ENCODE measurements at regions not wholly inside any gene's neighbourhood (a gene's known extent, or its start where the extent isn't known, plus 50 kb on each side); places are given as distances from the start of the nearest gene placed in this dataset.
"Not testable (repeated sequence)": the region's sequence is repeated elsewhere in the genome, so short reads cannot be mapped to it uniquely, and the experiment has no call there.

DNA sequence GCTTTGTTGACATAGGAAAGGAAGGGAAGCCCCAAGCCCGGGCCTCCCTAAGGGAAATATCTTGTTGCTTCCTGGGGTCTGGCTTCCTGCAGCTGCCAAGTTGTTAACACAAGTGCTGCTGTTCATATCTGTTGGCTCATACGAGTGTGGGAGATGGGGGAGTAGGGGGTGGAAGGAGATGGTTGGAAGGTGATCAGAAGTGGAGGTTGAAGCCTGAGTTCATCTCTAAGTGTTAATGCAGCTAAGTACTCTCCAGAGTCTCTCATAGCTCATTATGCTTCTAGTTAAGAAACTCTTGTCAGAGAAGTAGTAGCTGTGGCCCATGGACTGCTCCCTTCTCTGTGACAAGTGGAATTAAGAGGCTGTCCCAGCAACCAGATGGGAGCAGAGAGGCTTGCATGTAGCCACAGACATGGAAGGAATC, 319.2 kb upstream of the SPAG17 start:
- intact Hi-C loops (cut with micrococcal nuclease): no loop called here
- no peaks in the 10 kb centered on the region for H3K4me1 Mint-ChIP-seq (ENCODE audit: low read depth)
- no peaks in the 10 kb centered on the region for H3K9me3 Mint-ChIP-seq
- no peak overlapping the region for H3K4me3 Mint-ChIP-seq (ENCODE audit: low read depth)
- no peaks in the 10 kb centered on the region for H3K27me3 Mint-ChIP-seq (ENCODE audit: low read depth)
- no peak overlapping the region for H3K27ac Mint-ChIP-seq
- H3K36me3 Mint-ChIP-seq (ENCODE audit: low read depth): no peaks in the 10 kb centered on the region
- no peak for DNase-seq (ENCODE audit: low spot score)

DNA sequence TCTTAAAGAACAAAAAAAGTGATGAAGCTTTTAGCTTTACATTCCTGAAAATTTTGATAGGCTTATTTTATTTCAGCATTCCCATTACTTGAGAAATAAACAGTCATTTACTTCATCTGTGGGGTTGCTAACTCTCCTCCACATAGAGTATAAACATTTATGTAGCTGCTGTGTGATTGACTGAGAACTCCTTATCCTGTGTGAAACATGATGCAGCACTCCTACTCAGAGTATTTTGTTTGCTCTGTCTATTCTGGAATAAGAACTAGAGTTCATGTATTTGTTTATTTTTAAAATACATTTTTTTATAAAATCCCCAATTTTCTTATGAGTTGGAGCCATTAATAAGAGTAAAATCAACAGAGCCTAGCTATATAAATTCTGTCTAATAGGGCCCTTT, 318.7 kb upstream of the SPAG17 start:
- intact Hi-C loops (cut with micrococcal nuclease): no loop called here
- Mint-ChIP-seq H3K27me3 (ENCODE audit: low read depth) (no peaks in the 10 kb centered on the region), H3K9me3 (no peaks in the 10 kb centered on the region), H3K36me3 (ENCODE audit: low read depth) (no peaks in the 10 kb centered on the region), H3K4me1 (ENCODE audit: low read depth) (no peaks in the 10 kb centered on the region), H3K27ac (no peak overlapping the region), H3K4me3 (ENCODE audit: low read depth) (no peak overlapping the region)
- no peak for DNase-seq (ENCODE audit: low spot score)

DNA sequence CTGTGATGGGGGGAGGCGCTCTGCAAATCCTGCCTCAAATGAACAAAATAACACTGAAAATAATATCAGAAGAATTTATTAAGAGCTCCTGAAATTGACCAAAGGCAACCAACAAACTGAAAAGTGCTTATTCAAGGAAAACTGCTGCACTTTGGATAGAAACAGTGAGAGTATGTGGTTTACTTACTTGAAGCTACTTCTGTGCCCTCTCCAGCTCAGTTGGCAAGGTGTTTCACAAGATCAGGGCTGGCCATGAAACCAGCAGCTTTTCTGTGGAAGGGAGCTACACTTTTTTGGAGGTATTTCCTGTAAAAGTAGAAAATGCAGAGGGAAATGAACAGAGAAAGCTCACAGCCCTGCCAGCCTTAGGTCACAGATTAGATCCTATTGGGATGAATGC, 310.0 kb upstream of the SPAG17 start:
- H3K4me3 Mint-ChIP-seq (ENCODE audit: low read depth): no peak overlapping the region
- DNase-seq (ENCODE audit: low spot score): no peak
- H3K36me3 Mint-ChIP-seq (ENCODE audit: low read depth): no peaks in the 10 kb centered on the region
- H3K27me3 Mint-ChIP-seq (ENCODE audit: low read depth): no peaks in the 10 kb centered on the region
- peaks cover 5% of the 10 kb centered on the region for H3K9me3 Mint-ChIP-seq
- no peaks in the 10 kb centered on the region for H3K4me1 Mint-ChIP-seq (ENCODE audit: low read depth)
- H3K27ac Mint-ChIP-seq: no peak overlapping the region
- intact Hi-C loops (cut with micrococcal nuclease): no loop called here

DNA sequence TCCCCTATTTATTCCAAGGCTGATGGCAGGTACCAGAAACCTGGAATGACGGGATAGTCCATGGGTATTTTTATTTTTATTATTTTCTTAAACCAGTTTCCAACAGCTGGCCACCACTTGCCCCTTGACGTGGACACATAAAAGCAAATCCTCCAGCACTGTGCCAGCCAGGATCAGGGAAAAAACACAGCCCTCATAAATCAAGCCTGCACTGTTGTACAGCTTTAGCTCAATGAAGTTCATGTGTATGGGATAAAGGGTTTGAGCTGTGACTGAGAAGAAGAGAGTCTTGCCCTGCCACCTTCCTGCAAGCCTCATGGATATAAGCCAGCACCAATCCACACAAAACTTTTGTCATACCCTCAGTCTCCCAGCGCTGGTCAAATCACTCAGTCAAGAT, 303.8 kb upstream of the SPAG17 start:
- Mint-ChIP-seq H3K9me3 (no peaks in the 10 kb centered on the region), H3K4me3 (ENCODE audit: low read depth) (no peak overlapping the region), H3K36me3 (ENCODE audit: low read depth) (no peaks in the 10 kb centered on the region), H3K27me3 (ENCODE audit: low read depth) (no peaks in the 10 kb centered on the region), H3K27ac (no peak overlapping the region), H3K4me1 (ENCODE audit: low read depth) (no peaks in the 10 kb centered on the region)
- no peak for DNase-seq (ENCODE audit: low spot score)
- intact Hi-C loops (cut with micrococcal nuclease): no loop called here

DNA sequence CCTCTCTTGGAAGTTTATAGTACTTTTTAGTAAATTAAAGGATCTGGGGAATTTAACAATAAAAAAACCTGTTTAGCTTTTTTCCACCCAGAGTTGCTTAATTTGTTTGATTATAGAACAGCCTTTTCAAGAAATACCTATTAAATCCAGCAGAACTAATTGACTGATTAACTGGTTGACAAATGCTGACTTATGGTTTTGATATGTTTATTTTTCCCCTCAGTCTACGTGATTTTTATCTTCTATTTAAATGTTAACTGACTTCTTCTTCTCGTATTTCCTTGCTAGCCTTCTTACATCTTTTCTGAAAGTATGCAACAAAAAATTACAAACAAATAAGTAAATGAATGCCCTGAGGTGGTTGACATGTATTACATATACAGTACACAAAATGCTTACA, 302.9 kb upstream of the SPAG17 start:
- Mint-ChIP-seq H3K36me3 (ENCODE audit: low read depth) (no peaks in the 10 kb centered on the region), H3K27me3 (ENCODE audit: low read depth) (no peaks in the 10 kb centered on the region), H3K9me3 (peaks cover 2% of the 10 kb centered on the region), H3K27ac (no peak overlapping the region), H3K4me3 (ENCODE audit: low read depth) (no peak overlapping the region), H3K4me1 (ENCODE audit: low read depth) (no peaks in the 10 kb centered on the region)
- intact Hi-C loops (cut with micrococcal nuclease): no loop called here
- DNase-seq (ENCODE audit: low spot score): no peak

DNA sequence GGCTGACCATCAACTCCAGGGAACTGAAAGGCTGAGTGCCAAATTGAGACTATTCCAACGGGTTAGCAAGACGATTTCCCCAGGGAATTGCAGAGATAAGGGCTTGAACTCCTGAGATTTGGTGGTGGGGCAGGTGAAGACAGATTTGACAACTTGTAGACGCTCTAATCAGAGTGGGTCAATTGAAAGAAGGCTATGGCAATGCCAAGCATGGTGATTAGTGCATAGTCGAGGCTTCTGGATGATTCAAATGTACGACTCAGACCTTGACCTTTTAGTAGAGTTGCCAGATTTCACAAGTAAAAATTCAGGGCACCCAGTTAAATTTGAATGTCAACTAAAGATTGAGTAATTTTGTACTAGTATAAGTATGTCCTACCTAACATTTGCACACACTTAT, 302.1 kb upstream of the SPAG17 start:
- no peaks in the 10 kb centered on the region for H3K36me3 Mint-ChIP-seq (ENCODE audit: low read depth)
- peaks cover 7% of the 10 kb centered on the region for H3K9me3 Mint-ChIP-seq
- no peaks in the 10 kb centered on the region for H3K4me1 Mint-ChIP-seq (ENCODE audit: low read depth)
- H3K27me3 Mint-ChIP-seq (ENCODE audit: low read depth): no peaks in the 10 kb centered on the region
- H3K4me3 Mint-ChIP-seq (ENCODE audit: low read depth): no peak overlapping the region
- no peak for DNase-seq (ENCODE audit: low spot score)
- intact Hi-C loops (cut with micrococcal nuclease): no loop called here
- H3K27ac Mint-ChIP-seq: no peak overlapping the region

DNA sequence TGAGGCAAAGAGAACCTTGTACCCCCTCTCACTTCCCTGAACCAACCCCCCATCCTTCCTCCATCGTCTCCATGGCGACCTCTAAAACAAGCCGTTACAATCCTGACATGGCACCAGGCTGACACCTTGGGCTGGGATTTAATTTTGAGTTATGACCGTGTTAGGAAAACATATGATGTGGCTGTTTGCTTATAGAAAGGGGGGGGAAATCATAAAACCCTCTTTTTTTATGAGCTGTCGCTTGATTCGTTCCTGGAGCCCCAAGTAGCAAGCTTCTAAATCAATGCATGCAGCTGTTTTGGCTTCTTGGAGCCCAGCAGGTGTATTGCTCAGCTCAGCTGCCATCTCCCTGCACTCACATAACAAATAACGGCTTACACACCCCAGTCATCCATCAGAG, 301.2 kb upstream of the SPAG17 start:
- no peak overlapping the region for H3K4me3 Mint-ChIP-seq (ENCODE audit: low read depth)
- H3K27me3 Mint-ChIP-seq (ENCODE audit: low read depth): no peaks in the 10 kb centered on the region
- H3K36me3 Mint-ChIP-seq (ENCODE audit: low read depth): no peaks in the 10 kb centered on the region
- peaks cover 12% of the 10 kb centered on the region for H3K9me3 Mint-ChIP-seq
- no peaks in the 10 kb centered on the region for H3K4me1 Mint-ChIP-seq (ENCODE audit: low read depth)
- DNase-seq (ENCODE audit: low spot score): no peak
- no peak overlapping the region for H3K27ac Mint-ChIP-seq
- intact Hi-C loops (cut with micrococcal nuclease): no loop called here

DNA sequence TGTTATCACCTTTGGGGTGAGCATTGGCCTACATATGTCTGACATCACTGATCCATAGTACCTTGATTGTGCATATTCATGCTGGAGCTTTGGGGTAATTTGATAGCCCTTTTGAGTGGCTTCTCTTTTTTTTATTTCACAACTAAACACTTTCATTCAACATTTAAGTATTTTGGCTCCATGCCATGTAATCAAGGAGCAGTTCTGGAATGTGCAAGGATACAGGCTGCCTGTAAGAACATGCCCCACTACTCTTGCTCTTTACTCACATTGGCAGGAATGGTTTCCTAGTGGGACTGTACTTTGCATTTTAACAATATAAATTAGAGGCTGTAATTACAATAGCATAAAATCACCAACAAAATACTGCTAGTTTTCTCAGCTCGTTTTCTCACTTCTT, 300.7 kb upstream of the SPAG17 start:
- Mint-ChIP-seq H3K27ac (no peak overlapping the region), H3K4me1 (ENCODE audit: low read depth) (no peaks in the 10 kb centered on the region), H3K4me3 (ENCODE audit: low read depth) (no peak overlapping the region), H3K36me3 (ENCODE audit: low read depth) (no peaks in the 10 kb centered on the region), H3K9me3 (peaks cover 12% of the 10 kb centered on the region), H3K27me3 (ENCODE audit: low read depth) (no peaks in the 10 kb centered on the region)
- intact Hi-C loops (cut with micrococcal nuclease): no loop called here
- no peak for DNase-seq (ENCODE audit: low spot score)

DNA sequence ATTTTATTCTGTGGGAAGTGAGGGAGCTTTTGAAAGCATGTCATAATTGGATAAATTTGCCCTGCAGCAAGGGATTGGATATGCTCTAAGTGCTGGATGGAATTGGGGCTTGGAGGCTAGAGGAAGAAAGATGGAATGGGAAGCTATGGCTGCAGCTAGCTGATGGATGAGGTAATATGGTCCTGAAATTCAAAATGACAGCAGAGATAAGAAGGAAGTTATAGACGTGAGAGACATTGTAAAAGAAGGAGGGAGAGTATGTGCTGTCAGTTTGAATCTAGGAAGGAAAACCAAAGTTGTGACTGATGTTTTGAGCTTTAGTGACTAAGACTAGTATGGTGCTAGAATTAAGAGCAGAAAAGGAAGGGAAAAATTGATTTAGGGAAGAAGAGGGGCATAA, 299.9 kb upstream of the SPAG17 start:
- no peak for DNase-seq (ENCODE audit: low spot score)
- H3K27me3 Mint-ChIP-seq (ENCODE audit: low read depth): no peaks in the 10 kb centered on the region
- intact Hi-C loops (cut with micrococcal nuclease): no loop called here
- peaks cover 12% of the 10 kb centered on the region for H3K9me3 Mint-ChIP-seq
- no peaks in the 10 kb centered on the region for H3K36me3 Mint-ChIP-seq (ENCODE audit: low read depth)
- no peak overlapping the region for H3K4me3 Mint-ChIP-seq (ENCODE audit: low read depth)
- H3K27ac Mint-ChIP-seq: no peak overlapping the region
- no peaks in the 10 kb centered on the region for H3K4me1 Mint-ChIP-seq (ENCODE audit: low read depth)

DNA sequence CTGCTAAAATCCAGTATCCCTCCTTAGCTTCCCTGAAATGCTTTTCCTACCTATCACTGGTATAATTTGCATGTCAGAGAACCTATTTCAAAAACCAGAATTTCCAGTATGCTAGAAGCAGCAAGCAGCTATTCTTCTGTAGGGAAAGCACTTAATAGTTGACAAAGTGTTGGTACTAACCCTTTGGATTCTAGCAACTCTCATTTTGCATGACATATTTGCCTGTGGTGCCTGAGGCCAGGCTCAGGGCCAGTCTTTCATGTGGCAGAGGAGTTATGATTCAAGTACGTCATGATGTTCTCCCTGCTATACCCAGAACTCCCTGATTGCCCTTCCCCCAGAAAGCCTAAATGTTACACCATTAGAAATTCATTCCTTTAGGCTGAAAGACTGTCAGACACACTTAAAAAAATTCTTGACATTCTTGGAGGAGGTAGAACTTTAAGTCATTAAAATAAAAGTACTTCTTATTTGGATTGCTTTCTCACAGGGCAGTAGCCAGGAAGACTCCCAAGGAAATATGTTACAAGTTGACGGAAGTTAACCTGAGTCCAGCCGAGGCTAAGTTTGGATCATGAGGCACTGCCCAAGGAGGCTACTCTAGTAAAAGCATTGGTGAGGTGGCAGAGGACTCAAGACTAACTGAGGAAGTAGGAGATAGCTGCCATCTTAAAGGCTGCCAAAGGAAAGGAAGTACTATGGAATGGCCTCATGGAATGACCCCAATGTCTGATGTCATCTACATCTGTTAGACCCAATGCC, 298.4 kb upstream of the SPAG17 start:
- no peak overlapping the region for H3K27ac Mint-ChIP-seq
- H3K9me3 Mint-ChIP-seq: peaks cover 15% of the 10 kb centered on the region
- H3K27me3 Mint-ChIP-seq (ENCODE audit: low read depth): no peaks in the 10 kb centered on the region
- H3K4me3 Mint-ChIP-seq (ENCODE audit: low read depth): no peak overlapping the region
- intact Hi-C loops (cut with micrococcal nuclease): no loop called here
- H3K4me1 Mint-ChIP-seq (ENCODE audit: low read depth): no peaks in the 10 kb centered on the region
- H3K36me3 Mint-ChIP-seq (ENCODE audit: low read depth): no peaks in the 10 kb centered on the region
- no peak for DNase-seq (ENCODE audit: low spot score)

DNA sequence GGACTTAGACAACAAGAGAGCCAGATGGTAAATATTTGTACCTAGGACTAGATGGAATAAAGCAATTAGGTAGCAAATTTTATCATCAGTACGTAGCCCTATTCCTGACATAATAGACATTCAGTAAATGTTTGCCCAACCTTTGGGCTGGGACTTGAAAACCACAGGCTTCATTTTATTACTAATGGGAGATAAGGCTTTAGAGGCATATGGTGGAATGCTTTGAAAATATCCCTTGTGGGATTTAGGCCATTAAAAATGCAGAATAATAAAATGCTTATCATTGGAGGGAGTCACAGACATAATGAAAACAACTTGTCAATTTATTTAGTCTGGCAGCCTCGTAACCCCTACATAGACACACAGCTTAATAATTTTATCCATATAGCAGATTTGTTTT, 296.1 kb upstream of the SPAG17 start:
- DNase-seq (ENCODE audit: low spot score): no peak
- intact Hi-C loops (cut with micrococcal nuclease): no loop called here
- H3K27me3 Mint-ChIP-seq (ENCODE audit: low read depth): no peaks in the 10 kb centered on the region
- H3K36me3 Mint-ChIP-seq (ENCODE audit: low read depth): no peaks in the 10 kb centered on the region
- H3K4me3 Mint-ChIP-seq (ENCODE audit: low read depth): no peak overlapping the region
- H3K9me3 Mint-ChIP-seq: peaks cover 20% of the 10 kb centered on the region
- no peak overlapping the region for H3K27ac Mint-ChIP-seq
- H3K4me1 Mint-ChIP-seq (ENCODE audit: low read depth): no peaks in the 10 kb centered on the region

DNA sequence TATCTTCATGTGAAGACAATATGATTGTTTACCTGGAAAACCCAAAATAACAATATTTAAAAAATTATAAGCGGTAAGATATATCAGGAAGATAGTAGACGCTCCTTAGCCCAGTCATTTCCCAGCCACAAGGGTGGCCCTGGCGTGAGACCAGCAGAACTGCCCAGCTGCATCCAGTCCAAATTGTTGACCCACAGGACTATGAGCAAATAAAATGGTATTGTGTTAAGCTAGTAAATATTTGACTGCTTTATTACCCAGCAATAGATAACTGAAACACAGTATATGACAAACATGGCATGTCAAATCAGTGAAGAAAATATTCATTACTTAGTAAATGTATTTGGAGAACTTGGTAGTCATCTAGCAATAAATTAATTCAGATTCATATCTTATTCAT, 294.3 kb upstream of the SPAG17 start:
- Mint-ChIP-seq H3K9me3 (peaks cover 22% of the 10 kb centered on the region), H3K4me1 (ENCODE audit: low read depth) (no peaks in the 10 kb centered on the region), H3K4me3 (ENCODE audit: low read depth) (no peak overlapping the region), H3K27me3 (ENCODE audit: low read depth) (no peaks in the 10 kb centered on the region), H3K36me3 (ENCODE audit: low read depth) (no peaks in the 10 kb centered on the region), H3K27ac (no peak overlapping the region)
- no peak for DNase-seq (ENCODE audit: low spot score)
- intact Hi-C loops (cut with micrococcal nuclease): no loop called here

DNA sequence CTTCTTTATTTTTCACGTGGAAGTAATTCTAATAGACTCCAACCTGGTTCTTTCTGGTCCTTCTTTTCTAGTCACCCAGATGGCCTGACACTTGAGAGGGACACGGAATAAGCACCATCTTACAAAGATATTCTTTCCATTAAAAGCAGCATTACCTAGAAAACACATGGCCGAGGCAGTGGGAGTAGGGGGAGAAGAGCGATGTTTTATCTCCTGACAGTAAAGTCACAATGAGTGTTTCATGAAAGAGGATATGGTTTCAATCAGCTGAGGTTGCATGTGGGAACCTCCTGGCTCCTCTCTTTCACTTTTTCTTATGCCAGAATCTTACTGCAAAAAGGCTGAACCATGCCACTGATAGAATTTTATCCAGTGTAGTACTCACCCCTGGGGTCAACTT, 288.8 kb upstream of the SPAG17 start:
- intact Hi-C loops (cut with micrococcal nuclease): no loop called here
- H3K4me1 Mint-ChIP-seq (ENCODE audit: low read depth): no peaks in the 10 kb centered on the region
- H3K27ac Mint-ChIP-seq: no peak overlapping the region
- no peaks in the 10 kb centered on the region for H3K27me3 Mint-ChIP-seq (ENCODE audit: low read depth)
- DNase-seq (ENCODE audit: low spot score): no peak
- peaks cover 19% of the 10 kb centered on the region for H3K9me3 Mint-ChIP-seq
- no peak overlapping the region for H3K4me3 Mint-ChIP-seq (ENCODE audit: low read depth)
- H3K36me3 Mint-ChIP-seq (ENCODE audit: low read depth): no peaks in the 10 kb centered on the region

DNA sequence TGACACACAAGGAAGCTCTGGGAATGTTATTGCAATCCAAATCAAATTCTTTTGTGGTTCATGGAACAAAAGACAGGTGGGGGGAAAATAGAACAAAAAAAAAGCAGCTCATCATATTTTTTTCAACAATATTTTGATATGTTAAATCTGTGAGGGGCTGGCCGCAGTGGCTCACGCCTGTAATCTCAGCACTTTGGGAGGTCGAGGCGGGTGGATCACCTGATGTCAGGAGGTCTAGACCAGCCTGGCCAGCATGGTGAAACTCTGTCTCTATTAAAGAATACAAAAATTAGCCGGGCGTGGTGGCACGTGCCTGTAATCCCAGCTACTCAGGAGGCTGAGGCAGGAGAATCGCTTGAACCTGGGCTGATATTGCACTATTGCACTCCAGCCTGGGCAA, 279.4 kb upstream of the SPAG17 start:
- H3K27me3 Mint-ChIP-seq (ENCODE audit: low read depth); H3K4me3 Mint-ChIP-seq (ENCODE audit: low read depth): not testable (repeated sequence)

More for the DNA sequence above, 279.4 kb upstream of the SPAG17 start:
- H3K36me3 Mint-ChIP-seq (ENCODE audit: low read depth); H3K4me1 Mint-ChIP-seq (ENCODE audit: low read depth); intact Hi-C loops (cut with micrococcal nuclease); DNase-seq (ENCODE audit: low spot score); H3K27ac Mint-ChIP-seq: not testable (repeated sequence)
- H3K9me3 Mint-ChIP-seq: peaks cover 42% of the 10 kb centered on the region
